GM19438 (cell line): ENCODE measurements at regions not wholly inside any gene's neighbourhood (a gene's known extent, or its start where the extent isn't known, plus 50 kb on each side); places are given as distances from the start of the nearest gene placed in this dataset.
"Not testable (repeated sequence)": the region's sequence is repeated elsewhere in the genome, so short reads cannot be mapped to it uniquely, and the experiment has no call there.

Experiments
- ATAC-seq: cut with Tn5 transposase; IDR thresholded peaks from one replicate; pipeline ENCODE4 v1.9.1; 2021; ENCODE audit warnings: low read depth; ENCODE audit not compliant: unreplicated experiment

DNA sequence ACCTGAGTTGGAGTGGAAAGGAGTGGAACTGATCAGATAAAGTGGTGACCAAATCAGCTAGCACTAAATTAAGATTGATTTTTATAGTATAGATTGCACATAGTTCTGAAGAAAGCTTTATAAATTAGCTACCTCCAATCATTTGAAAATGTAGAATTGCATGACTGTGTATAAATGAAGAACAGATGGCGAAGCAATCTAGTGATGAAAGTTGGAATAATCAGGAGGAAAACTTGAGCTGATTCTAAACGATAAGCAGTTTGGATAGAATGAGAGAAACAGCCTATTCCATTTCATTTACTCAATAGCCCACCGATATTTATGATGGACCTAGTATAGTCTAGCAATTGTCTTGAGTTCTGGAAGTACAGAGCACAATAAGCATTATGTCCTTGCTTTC lies 661.5 kb downstream of the PLA2G4A start:
- no peak for ATAC-seq

- no peak for ATAC-seq
Observed at GRCh38 chr1:187491082-187491720, 662.5 kb downstream of the PLA2G4A start.

GRCh38 chr1:187498028-187498427 lies 669.3 kb downstream of the PLA2G4A start:
- ATAC-seq: no peak

- no peak for ATAC-seq
Observed at GRCh38 chr1:187504779-187505178, 676.0 kb downstream of the PLA2G4A start.

DNA sequence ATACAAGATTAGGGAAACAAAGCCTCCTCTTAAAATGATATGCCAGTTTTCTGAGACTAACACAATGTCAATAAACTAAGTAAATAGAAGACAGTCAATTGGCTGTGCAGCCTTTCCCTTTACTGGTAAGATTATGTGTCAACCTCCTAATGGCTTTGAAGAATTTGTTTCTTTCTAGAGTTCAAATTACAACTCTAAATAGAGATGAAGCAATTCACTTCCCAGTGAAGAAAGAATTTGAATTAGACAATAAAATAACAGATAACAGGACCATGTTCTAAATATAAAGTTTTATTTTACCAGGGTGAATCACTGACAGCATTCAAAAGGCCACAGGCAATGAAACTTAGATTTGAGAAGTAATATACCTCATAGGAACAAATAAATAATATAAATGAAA lies 680.3 kb downstream of the PLA2G4A start:
- ATAC-seq: no peak

DNA sequence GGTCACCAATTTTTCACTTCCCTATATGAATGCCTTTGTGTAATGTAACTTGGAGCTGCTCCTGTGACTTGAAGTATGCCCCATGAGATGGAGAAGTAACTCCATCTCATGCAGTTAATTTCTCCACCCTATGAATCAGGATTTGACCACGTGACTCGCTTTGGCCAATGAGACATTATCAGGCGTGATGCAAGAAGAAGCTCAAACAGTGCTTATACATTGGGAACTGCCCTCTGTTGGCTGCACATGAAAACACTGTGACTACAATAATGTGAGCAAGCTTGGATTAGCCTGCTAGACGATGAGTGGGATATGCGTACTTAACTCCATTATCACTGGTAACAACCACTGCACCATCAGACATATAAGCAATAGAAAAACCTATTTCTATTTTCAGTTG lies 684.4 kb downstream of the PLA2G4A start:
- ATAC-seq: no peak

DNA sequence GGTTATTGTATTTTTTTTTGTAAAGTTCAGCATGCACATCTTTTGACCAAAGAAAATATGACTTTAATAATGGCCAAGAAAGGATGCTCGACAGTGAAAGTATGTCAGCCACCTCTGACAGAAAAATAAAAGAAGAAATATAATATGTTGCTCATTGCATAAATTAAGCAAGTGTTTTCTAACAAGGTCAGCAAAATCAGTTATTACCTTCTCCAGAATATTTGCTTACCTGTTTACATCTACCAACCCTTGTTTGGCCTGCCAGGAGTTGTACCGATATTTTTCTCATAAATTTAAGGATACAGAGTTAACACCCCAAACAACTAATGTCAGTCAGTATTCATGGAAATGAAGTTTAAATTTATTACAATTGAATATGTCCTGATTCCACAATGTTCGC lies 685.4 kb downstream of the PLA2G4A start:
- ATAC-seq: no peak

- no peak for ATAC-seq
Observed at GRCh38 chr1:187516874-187517273, 688.1 kb downstream of the PLA2G4A start.

GRCh38 chr1:187517546-187517945 lies 688.8 kb downstream of the PLA2G4A start:
- no peak for ATAC-seq

DNA sequence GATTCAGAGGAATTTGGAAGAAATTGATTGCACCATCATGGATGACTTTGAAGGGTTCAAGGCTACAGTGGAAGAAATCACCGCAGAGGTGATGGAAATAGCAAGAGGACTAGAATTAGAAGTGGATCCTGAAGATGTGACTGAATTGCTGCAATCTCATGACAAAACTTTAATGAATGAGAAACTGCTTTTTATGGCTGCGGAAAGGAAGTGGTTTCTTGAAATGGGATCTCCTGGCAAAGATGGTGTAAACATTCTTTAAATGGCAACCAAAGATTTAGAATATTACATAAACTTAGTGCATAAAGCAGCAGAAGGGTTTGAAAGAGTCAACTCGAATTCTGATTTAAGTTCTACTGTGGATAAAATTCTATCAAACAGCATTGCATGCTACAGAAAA lies 698.6 kb downstream of the PLA2G4A start:
- no peak for ATAC-seq

DNA sequence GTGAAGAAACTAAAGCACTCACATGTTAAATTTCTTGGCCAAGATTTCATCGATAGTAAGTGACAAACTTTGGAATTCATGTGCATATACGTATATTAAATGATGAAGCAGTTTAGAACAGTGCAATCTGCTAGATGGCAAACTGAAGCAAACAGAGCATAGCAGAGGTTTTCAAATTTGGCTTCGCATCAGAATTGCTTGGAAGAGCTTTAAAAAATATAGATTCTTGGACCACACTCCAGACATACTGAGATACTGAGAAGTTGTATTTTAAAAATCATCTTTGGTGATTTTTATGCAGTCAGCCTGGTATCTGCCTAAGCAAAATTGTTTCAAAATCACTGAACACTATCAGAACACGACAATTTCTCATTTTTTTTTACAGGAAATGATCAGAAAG lies 709.2 kb downstream of the PLA2G4A start:
- no peak for ATAC-seq

DNA sequence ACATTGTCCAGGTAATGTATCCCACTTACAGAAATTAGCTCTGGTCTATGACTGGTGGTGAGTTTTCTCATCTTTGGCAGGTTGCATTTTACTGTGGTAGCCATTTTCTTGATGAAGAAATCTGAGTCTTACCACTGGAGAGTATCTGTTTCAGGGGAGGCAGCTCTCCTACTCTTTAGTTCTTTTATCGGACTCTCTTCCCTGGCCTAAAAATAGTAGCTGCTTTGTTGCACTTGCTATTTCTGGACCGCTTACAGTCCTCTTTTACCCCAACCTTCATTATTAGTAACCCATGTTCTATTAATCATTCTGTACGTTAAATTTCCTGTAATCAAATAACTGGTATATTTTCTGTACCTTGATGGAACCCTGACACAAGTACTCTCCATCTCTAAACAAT lies 720.8 kb downstream of the PLA2G4A start:
- ATAC-seq: no peak

DNA sequence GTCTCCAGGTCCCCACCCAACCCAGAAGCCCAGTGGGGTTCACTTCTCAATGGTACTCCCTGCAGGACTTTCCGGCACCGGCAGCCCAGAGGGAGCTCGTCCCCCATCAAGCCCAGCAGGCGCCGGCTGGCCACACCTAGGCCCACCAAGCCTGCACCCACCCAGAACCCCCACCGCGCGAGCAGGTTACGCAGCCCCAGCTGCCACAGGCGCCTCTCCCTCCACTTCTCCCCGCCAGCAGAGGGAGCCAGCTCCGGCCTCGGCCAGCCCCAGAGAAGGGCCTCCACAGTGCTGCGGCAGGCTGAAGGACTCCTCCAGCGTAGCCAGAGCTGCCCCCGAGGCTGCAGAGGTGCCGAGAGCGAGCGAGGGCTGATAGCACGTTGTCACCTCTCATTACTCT lies 722.3 kb downstream of the PLA2G4A start:
- ATAC-seq: no peak

- no peak for ATAC-seq
Observed at GRCh38 chr1:187563191-187563590, 734.4 kb downstream of the PLA2G4A start.

GRCh38 chr1:187566354-187566753 lies 737.6 kb downstream of the PLA2G4A start:
- no peak for ATAC-seq

DNA sequence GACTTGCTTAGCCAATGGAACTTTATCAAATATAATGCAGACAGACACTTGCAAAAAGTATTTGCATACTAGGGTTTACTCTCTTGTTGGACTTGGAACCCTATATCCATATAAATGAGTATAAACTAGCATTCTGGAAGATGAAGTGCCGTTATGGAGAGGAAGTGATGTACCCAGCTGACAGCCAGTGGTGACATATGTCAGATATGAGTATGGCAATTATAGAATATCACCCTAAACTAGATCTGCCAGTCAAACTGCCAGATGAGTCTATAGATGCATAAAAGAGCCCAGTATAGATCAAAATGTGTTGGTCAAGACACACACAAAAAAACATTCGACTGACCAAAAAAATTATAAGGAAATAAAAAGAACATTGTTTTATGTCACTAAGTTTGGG lies 739.3 kb downstream of the PLA2G4A start:
- no peak for ATAC-seq

GRCh38 chr1:187570166-187570565 lies 741.4 kb downstream of the PLA2G4A start:
- no peak for ATAC-seq

GRCh38 chr1:187577610-187578009 lies 748.9 kb downstream of the PLA2G4A start:
- no peak for ATAC-seq

- no peak for ATAC-seq
Observed at GRCh38 chr1:187588917-187589316, 760.2 kb downstream of the PLA2G4A start.

GRCh38 chr1:187605736-187606135 lies 777.0 kb downstream of the PLA2G4A start:
- no peak for ATAC-seq

DNA sequence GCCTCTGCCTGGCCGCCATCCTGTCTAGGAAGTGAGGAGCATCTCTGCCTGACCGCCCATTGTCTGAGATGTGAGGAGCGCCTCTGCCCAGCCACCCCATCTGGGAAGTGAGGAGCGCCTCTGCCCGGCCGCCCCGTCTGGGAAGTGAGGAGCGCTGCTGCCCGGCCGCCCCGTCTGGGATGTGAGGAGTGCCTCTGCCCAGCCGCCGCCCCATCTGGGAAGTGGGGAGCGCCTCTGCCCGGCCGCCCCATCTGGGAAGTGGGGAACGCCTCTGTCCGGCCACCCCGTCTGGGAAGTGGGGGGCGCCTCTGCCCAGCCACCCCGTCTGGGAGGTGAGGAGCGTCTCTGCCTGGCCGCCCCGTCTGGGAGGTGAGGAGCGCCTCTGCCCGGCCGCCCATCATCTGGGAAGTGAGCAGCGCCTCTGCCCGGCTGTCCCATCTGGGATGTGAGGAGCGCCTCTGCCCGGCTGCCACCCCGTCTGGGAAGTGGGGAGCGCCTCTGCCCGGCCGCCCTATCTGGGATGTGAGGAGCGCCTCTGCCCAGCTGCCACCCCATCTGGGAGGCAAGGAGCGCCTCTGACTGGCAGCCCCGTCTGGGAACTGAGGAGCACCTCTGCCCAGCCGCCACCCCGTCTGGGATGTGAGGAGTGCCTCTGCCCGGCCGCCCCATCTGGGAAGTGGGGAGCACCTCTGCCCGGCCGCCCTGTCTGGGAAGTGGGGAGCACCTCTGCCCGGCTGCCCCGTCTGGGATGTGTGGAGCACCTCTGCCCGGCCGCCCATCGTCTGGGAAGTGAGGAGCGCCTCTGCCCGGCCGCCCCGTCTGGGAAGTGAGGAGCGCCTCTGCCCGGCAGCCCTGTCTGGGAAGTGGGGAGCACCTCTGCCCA lies 787.3 kb downstream of the PLA2G4A start:
- ATAC-seq: not testable (repeated sequence)

GRCh38 chr1:187616830-187617229 lies 788.1 kb downstream of the PLA2G4A start:
- ATAC-seq: not testable (repeated sequence)
